H9 (cell line): ENCODE measurements at regions not wholly inside any gene's neighbourhood (a gene's known extent, or its start where the extent isn't known, plus 50 kb on each side); places are given as distances from the start of the nearest gene placed in this dataset.
A peak's percentile ranks its signal among the peaks of the same experiment; 100 is the strongest.

Experiments used
- DNase-seq: peaks from one replicate; pipeline ENCODE4 v3.0.0-alpha.2; 2017
- H2AFZ ChIP-seq: one replicate; pipeline ENCODE4 v1.6.1; 2013; ENCODE audit warnings: mild to moderate bottlenecking, low read length, control low read depth, moderate library complexity
- H2AK5ac ChIP-seq: 2 replicates; pipeline ENCODE4 v1.6.1; 2013; ENCODE audit warnings: low read length, control low read depth, mixed read lengths; ENCODE audit not compliant: insufficient read length
- H2BK120ac ChIP-seq: one replicate; pipeline ENCODE4 v1.6.1; 2013; ENCODE audit warnings: low read depth, mild to moderate bottlenecking, low read length, control low read depth, inconsistent platforms; ENCODE audit not compliant: poor library complexity, severe bottlenecking
- H2BK12ac ChIP-seq: 2 replicates; pipeline ENCODE4 v1.6.1; 2013; ENCODE audit warnings: low read length, control low read depth, mixed read lengths, low read depth; ENCODE audit not compliant: insufficient read length
- H2BK15ac ChIP-seq: 2 replicates; pipeline ENCODE4 v1.6.1; 2013; ENCODE audit warnings: low read depth, low read length, control low read depth
- H2BK20ac ChIP-seq: one replicate; pipeline ENCODE4 v1.6.1; 2013; ENCODE audit warnings: low read depth, mild to moderate bottlenecking, low read length, control low read depth, inconsistent platforms; ENCODE audit not compliant: poor library complexity, severe bottlenecking
- H2BK5ac ChIP-seq: 2 replicates; pipeline ENCODE4 v1.6.1; 2013; ENCODE audit warnings: low read length, control low read depth, mixed read lengths; ENCODE audit not compliant: insufficient read length
- H3K14ac ChIP-seq: 2 replicates; pipeline ENCODE4 v1.6.1; 2013; ENCODE audit warnings: low read length, control low read depth; ENCODE audit not compliant: insufficient read depth
- H3K18ac ChIP-seq: 2 replicates; pipeline ENCODE4 v1.6.1; 2013; ENCODE audit warnings: low read depth, mild to moderate bottlenecking, mixed read lengths, low read length, control low read depth; ENCODE audit not compliant: insufficient read length
- H3K23ac ChIP-seq: 2 replicates; pipeline ENCODE4 v1.6.1; 2013; ENCODE audit warnings: low read length, control low read depth, mixed read lengths, low read depth; ENCODE audit not compliant: insufficient read length
- H3K23me2 ChIP-seq: 2 replicates; pipeline ENCODE4 v1.6.1; 2013; ENCODE audit warnings: low read depth, mild to moderate bottlenecking, mixed read lengths, low read length, control low read depth; ENCODE audit not compliant: insufficient read length, poor library complexity, severe bottlenecking
- H3K27ac ChIP-seq: 2 replicates; pipeline ENCODE4 v1.5.1; 2013; ENCODE audit warnings: low read length, control low read depth, mixed read lengths, low read depth; ENCODE audit not compliant: insufficient read length
- H3K27me3 ChIP-seq: 2 replicates; pipeline ENCODE4 v1.6.1; 2013; ENCODE audit warnings: low read length, control low read depth, inconsistent platforms; ENCODE audit not compliant: insufficient read depth
- H3K4ac ChIP-seq: 2 replicates; pipeline ENCODE4 v1.6.1; 2013; ENCODE audit warnings: low read depth, mild to moderate bottlenecking, control low read depth, inconsistent platforms, low read length, moderate library complexity
- H3K4me1 ChIP-seq: 2 replicates; pipeline ENCODE4 v1.6.1; 2013; ENCODE audit warnings: low read length, control low read depth, inconsistent platforms; ENCODE audit not compliant: insufficient read depth
- H3K4me2 ChIP-seq: 2 replicates; pipeline ENCODE4 v1.6.1; 2013; ENCODE audit warnings: low read length, control low read depth, mixed read lengths; ENCODE audit not compliant: insufficient read length, insufficient read depth
- H3K56ac ChIP-seq: 2 replicates; pipeline ENCODE4 v1.6.1; 2013; ENCODE audit warnings: low read depth, mild to moderate bottlenecking, mixed read lengths, low read length, control low read depth; ENCODE audit not compliant: insufficient read length
- H3K79me1 ChIP-seq: 2 replicates; pipeline ENCODE4 v1.6.1; 2013; ENCODE audit warnings: low read depth, mild to moderate bottlenecking, moderate library complexity, low read length, control low read depth, inconsistent platforms; ENCODE audit not compliant: insufficient read depth, poor library complexity, severe bottlenecking
- H3K79me2 ChIP-seq: 2 replicates; pipeline ENCODE4 v1.6.1; 2013; ENCODE audit warnings: low read length, control low read depth, inconsistent platforms; ENCODE audit not compliant: insufficient read depth
- H3K9ac ChIP-seq: 2 replicates; pipeline ENCODE4 v1.6.1; 2013; ENCODE audit warnings: low read length, control low read depth, mixed read lengths; ENCODE audit not compliant: insufficient read length; ENCODE audit errors: extremely low read depth
- H3K9me3 ChIP-seq: one replicate; pipeline ENCODE4 v1.6.1; 2013; ENCODE audit warnings: low read depth, low read length, inconsistent platforms; ENCODE audit not compliant: control insufficient read depth
- H3T11ph ChIP-seq: one replicate; pipeline ENCODE4 v1.6.1; 2013; ENCODE audit warnings: mild to moderate bottlenecking, low read length, control low read depth, inconsistent platforms
- H4K20me1 ChIP-seq: one replicate; pipeline ENCODE4 v1.6.1; 2013; ENCODE audit not compliant: control insufficient read depth, insufficient read length, insufficient read depth
- H4K5ac ChIP-seq: 2 replicates; pipeline ENCODE4 v1.6.1; 2013; ENCODE audit warnings: low read depth, mild to moderate bottlenecking, mixed read lengths, low read length, control low read depth; ENCODE audit not compliant: insufficient read length
- H4K8ac ChIP-seq: replicated peaks from 2 replicates; pipeline ENCODE4 v1.6.1; 2013; ENCODE audit warnings: low read length, control low read depth, mixed read lengths, low read depth; ENCODE audit not compliant: insufficient read length
- H4K91ac ChIP-seq: 2 replicates; pipeline ENCODE4 v1.6.1; 2013; ENCODE audit warnings: low read depth, mild to moderate bottlenecking, moderate library complexity, mixed read lengths, low read length, control low read depth; ENCODE audit not compliant: insufficient read length
- H3K27ac Mint-ChIP-seq, 3 experiments: 2 replicates in 2 of 3; 3 replicates in 1 of 3; pipeline ENCODE4 v1.8.0; 2020 to 2021; ENCODE audit warnings: mixed read lengths in 3 of 3, mild to moderate bottlenecking in 1 of 3, moderate library complexity in 1 of 3
- H3K27me3 Mint-ChIP-seq: 2 replicates; pipeline ENCODE4 v1.8.0; 2021; ENCODE audit warnings: low read depth, mild to moderate bottlenecking, moderate library complexity, mixed read lengths
- H3K36me3 Mint-ChIP-seq, 3 experiments: 2 replicates in 2 of 3; 3 replicates in 1 of 3; pipeline ENCODE4 v1.8.0; 2020 to 2021; ENCODE audit warnings: low read depth in 3 of 3, mixed read lengths in 3 of 3; ENCODE audit not compliant: insufficient read depth in 1 of 3
- H3K4me1 Mint-ChIP-seq, 2 experiments: 2 replicates each; pipeline ENCODE4 v1.8.0; 2020; ENCODE audit warnings: mixed read lengths in 2 of 2
- H3K4me3 Mint-ChIP-seq, 2 experiments: 2 replicates in 1 of 2; 3 replicates in 1 of 2; pipeline ENCODE4 v1.8.0; 2020 to 2021; ENCODE audit warnings: mild to moderate bottlenecking in 2 of 2, mixed read lengths in 2 of 2, moderate library complexity in 1 of 2
- H3K9me3 Mint-ChIP-seq, 2 experiments: 2 replicates in 1 of 2; 3 replicates in 1 of 2; pipeline ENCODE4 v1.8.0; 2020; ENCODE audit warnings: mild to moderate bottlenecking in 2 of 2, mixed read lengths in 2 of 2, moderate library complexity in 1 of 2
- CTCF ChIP-seq: fragments of 200-600 bp; sonication (generic); conservative IDR thresholded peaks from 3 replicates; pipeline ENCODE4 v1.8.0; 2021; ENCODE audit warnings: antibody characterized with exemption, mild to moderate bottlenecking
- WGBS: extraction: QIAGEN DNeasy Blood & Tissue Kit; methylation state at CpG from one replicate; pipeline ENCODE4 v1.1.7; 2013; ENCODE audit warnings: missing lambda C conversion rate, low lambda C conversion rate, mixed read lengths; ENCODE audit not compliant: insufficient read length; ENCODE audit errors: extremely low coverage; 5-methylcytosine and 5-hydroxymethylcytosine counted together

GRCh38 chr2:53473236-53473635 is 294.4 kb upstream of the CHAC2 start:
- no peak overlapping the region for H3K4me3 Mint-ChIP-seq
- Histone ChIP-seq H2BK15ac (no peak overlapping the region), H2AFZ (no peak overlapping the region), H4K91ac (no peak overlapping the region), H3K9ac (no peak overlapping the region), H4K8ac (no peak overlapping the region), H3K27me3 (no peaks in the 10 kb centered on the region), H3K14ac (no peak overlapping the region), H3K56ac (no peak overlapping the region), H2BK5ac (no peak overlapping the region), H3K79me2 (no peaks in the 10 kb centered on the region), H4K5ac (no peak overlapping the region), H3K23ac (no peak overlapping the region), H2BK120ac (no peak overlapping the region), H2BK12ac (no peak overlapping the region), H3K9me3 (no peaks in the 10 kb centered on the region), H4K20me1 (no peaks in the 10 kb centered on the region), H3K18ac (no peak overlapping the region), H3K27ac (no peak overlapping the region), H2BK20ac (no peak overlapping the region), H3K4me1 (no peaks in the 10 kb centered on the region), H2AK5ac (no peak overlapping the region), H3K4ac (no peak overlapping the region), H3K4me2 (no peak overlapping the region), H3K23me2 (no peaks in the 10 kb centered on the region), H3T11ph (no peak overlapping the region), H3K79me1 (no peaks in the 10 kb centered on the region)
- H3K4me1 Mint-ChIP-seq, result no peaks in the 10 kb centered on the region; a peak in 1 of 4 replicates
- DNase-seq, result peak; percentile 45
- no peaks in the 10 kb centered on the region for H3K27me3 Mint-ChIP-seq
- no peak overlapping the region; a peak in 1 of 7 replicates for H3K27ac Mint-ChIP-seq
- H3K36me3 Mint-ChIP-seq, result no peaks in the 10 kb centered on the region; a peak in 1 of 7 replicates
- H3K9me3 Mint-ChIP-seq, result peaks cover 2 to 4% of the 10 kb centered on the region in 2 experiments; a peak in 2 of 5 replicates
- TF ChIP-seq CTCF, result peak; percentile 60
- no CpG with 5 or more reads among the region's 4 CpGs for WGBS
